ENCODE measurements at regions not wholly inside any gene's neighbourhood (a gene's known extent, or its start where the extent isn't known, plus 50 kb on each side); places are given as distances from the start of the nearest gene placed in this dataset.

- Mint-ChIP-seq H3K27ac (no peak overlapping the region), H3K4me3 (no peak overlapping the region), H3K36me3 (ENCODE audit: low read depth) (peaks cover 10% of the 10 kb centered on the region), H3K27me3 (ENCODE audit: insufficient read depth) (no peaks in the 10 kb centered on the region; the same call in 1 of the 2 replicates), H3K4me1 (ENCODE audit: low read depth) (no peaks in the 10 kb centered on the region), H3K9me3 (peaks cover 56% of the 10 kb centered on the region)
- TF ChIP-seq CTCF (IDR thresholded peaks at IDR 0.05) = no peak
- DNase-seq = no peak
Measured at GRCh38 chr5:2896371-2897275, 145.1 kb upstream of the IRX2 start.

DNA sequence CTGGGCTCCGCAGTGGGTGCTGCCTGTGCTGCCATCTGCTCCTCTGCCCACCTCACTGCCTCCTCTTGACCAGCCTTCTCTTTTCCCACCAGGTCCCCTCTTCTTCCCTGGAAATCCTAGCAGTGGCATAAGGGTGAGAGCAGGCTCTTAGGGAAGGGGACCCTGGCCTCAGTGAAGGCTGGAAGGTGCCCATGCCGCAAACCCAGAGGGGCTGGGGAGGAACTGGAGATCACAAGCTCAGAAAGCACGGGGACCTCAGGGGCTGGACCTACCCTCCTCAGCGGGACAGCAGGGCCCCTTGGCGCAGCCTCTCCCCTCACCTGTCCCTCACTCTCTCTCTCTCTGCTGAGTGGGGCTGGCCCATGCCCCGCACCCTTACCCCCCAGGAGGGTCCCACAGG, 144.4 kb upstream of the IRX2 start:
- no peak for DNase-seq
- H3K4me1 Mint-ChIP-seq (ENCODE audit: low read depth) = no peaks in the 10 kb centered on the region
- peaks cover 50% of the 10 kb centered on the region for H3K9me3 Mint-ChIP-seq
- H3K4me3 Mint-ChIP-seq = no peak overlapping the region
- H3K36me3 Mint-ChIP-seq (ENCODE audit: low read depth) = peaks cover 8% of the 10 kb centered on the region
- no peak overlapping the region for H3K27ac Mint-ChIP-seq
- no peak for TF ChIP-seq CTCF (IDR thresholded peaks at IDR 0.05)
- no peaks in the 10 kb centered on the region; the same call in 1 of the 2 replicates for H3K27me3 Mint-ChIP-seq (ENCODE audit: insufficient read depth)

- H3K4me3 Mint-ChIP-seq = no peak overlapping the region
- no peaks in the 10 kb centered on the region; the same call in 1 of the 2 replicates for H3K27me3 Mint-ChIP-seq (ENCODE audit: insufficient read depth)
- no peak for DNase-seq
- H3K4me1 Mint-ChIP-seq (ENCODE audit: low read depth) = no peaks in the 10 kb centered on the region
- H3K9me3 Mint-ChIP-seq = peaks cover 49% of the 10 kb centered on the region
- TF ChIP-seq CTCF (IDR thresholded peaks at IDR 0.05) = no peak
- H3K27ac Mint-ChIP-seq = no peak overlapping the region
- H3K36me3 Mint-ChIP-seq (ENCODE audit: low read depth) = peaks cover 8% of the 10 kb centered on the region
Measured at GRCh38 chr5:2895196-2895595, 143.7 kb upstream of the IRX2 start.

DNA sequence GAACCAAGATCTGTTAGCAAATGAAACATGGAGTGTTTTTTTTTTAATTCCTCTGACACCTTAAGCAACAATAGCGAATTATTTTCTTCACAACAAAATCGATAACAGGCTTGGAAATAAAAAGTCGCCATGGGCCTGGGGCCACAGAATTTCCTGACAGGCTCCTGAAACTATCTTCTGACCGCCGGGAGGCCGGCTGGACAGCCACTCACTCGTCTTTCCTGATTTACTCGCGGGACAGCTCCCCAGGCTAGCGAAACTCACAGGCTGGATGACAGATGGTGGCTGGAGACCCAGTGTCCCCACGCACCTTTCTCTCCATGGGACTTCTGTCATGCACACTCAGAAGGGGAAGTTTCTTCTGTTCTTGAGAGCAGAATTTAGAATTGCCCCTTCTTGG, 143.3 kb upstream of the IRX2 start:
- DNase-seq = no peak
- no peak for TF ChIP-seq CTCF (IDR thresholded peaks at IDR 0.05)
- Mint-ChIP-seq H3K4me1 (ENCODE audit: low read depth) (no peaks in the 10 kb centered on the region), H3K9me3 (peaks cover 52% of the 10 kb centered on the region), H3K27ac (no peak overlapping the region), H3K4me3 (no peak overlapping the region), H3K36me3 (ENCODE audit: low read depth) (peaks cover 8% of the 10 kb centered on the region), H3K27me3 (ENCODE audit: insufficient read depth) (no peaks in the 10 kb centered on the region; the same call in 1 of the 2 replicates)

DNA sequence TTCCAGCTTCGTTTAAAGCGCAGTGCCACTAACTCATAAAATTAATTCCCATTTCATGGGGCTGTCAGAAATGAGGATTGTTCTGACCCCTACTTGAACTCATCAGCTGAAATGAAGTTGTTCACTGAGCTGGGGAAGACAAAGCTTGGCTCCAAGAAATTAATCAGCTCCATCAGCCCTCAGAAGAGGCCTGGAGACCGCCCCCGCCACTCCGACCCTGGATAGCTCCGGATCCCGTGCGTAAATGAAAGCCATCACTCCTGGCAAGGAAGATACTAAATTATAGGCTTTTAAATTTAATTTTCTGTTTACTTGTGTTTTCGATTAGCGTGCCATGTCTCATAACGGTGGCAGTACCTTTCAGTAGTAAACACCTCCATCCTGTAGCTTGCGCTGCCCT, 142.8 kb upstream of the IRX2 start:
- H3K4me3 Mint-ChIP-seq = no peak overlapping the region
- H3K27me3 Mint-ChIP-seq (ENCODE audit: insufficient read depth) = no peaks in the 10 kb centered on the region; the same call in 1 of the 2 replicates
- H3K9me3 Mint-ChIP-seq = peaks cover 54% of the 10 kb centered on the region
- TF ChIP-seq CTCF (IDR thresholded peaks at IDR 0.05) = no peak
- H3K36me3 Mint-ChIP-seq (ENCODE audit: low read depth) = peaks cover 8% of the 10 kb centered on the region
- no peak for DNase-seq
- H3K27ac Mint-ChIP-seq = no peak overlapping the region
- H3K4me1 Mint-ChIP-seq (ENCODE audit: low read depth) = no peaks in the 10 kb centered on the region

Data from HFFc6 (cell line).